HG03520 (cell line): ENCODE measurements at regions not wholly inside any gene's neighbourhood (a gene's known extent, or its start where the extent isn't known, plus 50 kb on each side); places are given as distances from the start of the nearest gene placed in this dataset.
A peak's percentile ranks its signal among the peaks of the same experiment; 100 is the strongest.
"Not testable (repeated sequence)": the region's sequence is repeated elsewhere in the genome, so short reads cannot be mapped to it uniquely, and the experiment has no call there.

Source experiments
- ATAC-seq: cut with Tn5 transposase; IDR thresholded peaks from one replicate; pipeline ENCODE4 v1.9.1; 2021; ENCODE audit warnings: mild to moderate bottlenecking, moderate library complexity; ENCODE audit not compliant: unreplicated experiment

- not testable (repeated sequence) for ATAC-seq
Measured at GRCh38 chr6:63010962-63011361, 200.3 kb upstream of the FKBP1C start.

- no peak for ATAC-seq
Measured at GRCh38 chr6:63014290-63014689, 197.0 kb upstream of the FKBP1C start.

GRCh38 chr6:63022631-63023030, 188.6 kb upstream of the FKBP1C start:
- no peak for ATAC-seq

- ATAC-seq: no peak
Measured at GRCh38 chr6:63023726-63024125, 187.5 kb upstream of the FKBP1C start.

GRCh38 chr6:63049216-63049615, 162.1 kb upstream of the FKBP1C start:
- no peak for ATAC-seq

GRCh38 chr6:63053206-63053605, 158.1 kb upstream of the FKBP1C start:
- not testable (repeated sequence) for ATAC-seq

- no peak for ATAC-seq
Measured at GRCh38 chr6:63058601-63059000, 152.7 kb upstream of the FKBP1C start.

GRCh38 chr6:63063631-63064271, 147.5 kb upstream of the FKBP1C start:
- no peak for ATAC-seq

- ATAC-seq: peak; percentile 82
Measured at GRCh38 chr6:63066055-63066704, 145.1 kb upstream of the FKBP1C start.

GRCh38 chr6:63094947-63095346, 116.3 kb upstream of the FKBP1C start:
- ATAC-seq: no peak

GRCh38 chr6:63097222-63097621, 114.0 kb upstream of the FKBP1C start:
- peak; percentile 53 for ATAC-seq

- ATAC-seq: no peak
Measured at GRCh38 chr6:63098789-63099188, 112.5 kb upstream of the FKBP1C start.

- ATAC-seq: no peak
Measured at GRCh38 chr6:63099772-63100459, 111.4 kb upstream of the FKBP1C start.

- peak; percentile 66 for ATAC-seq
Measured at GRCh38 chr6:63114610-63115211, 96.6 kb upstream of the FKBP1C start.

GRCh38 chr6:63121166-63121565, 90.1 kb upstream of the FKBP1C start:
- no peak for ATAC-seq

- ATAC-seq: no peak
Measured at GRCh38 chr6:63140114-63140513, 71.2 kb upstream of the FKBP1C start.

GRCh38 chr6:63140692-63141318, 70.5 kb upstream of the FKBP1C start:
- ATAC-seq: no peak

GRCh38 chr6:63149730-63150129, 61.5 kb upstream of the FKBP1C start:
- ATAC-seq: no peak

- ATAC-seq: no peak
Measured at GRCh38 chr6:63154535-63154934, 56.7 kb upstream of the FKBP1C start.
